Activated CD4-positive, CD25-positive, alpha-beta regulatory T cell treated with anti-CD3 and anti-CD28 coated beads, Interleukin-2, amount 50 U/mL, for 16 hours (primary cell): ENCODE measurements at regions not wholly inside any gene's neighbourhood (a gene's known extent, or its start where the extent isn't known, plus 50 kb on each side); places are given as distances from the start of the nearest gene placed in this dataset.

Experiments used
- DNase-seq: peaks from one replicate; pipeline ENCODE4 v3.0.0-alpha.2; 2020; ENCODE audit warnings: low read depth, low spot score

- DNase-seq, result no peak
Observed at GRCh38 chr1:88284666-88285366, 399.3 kb upstream of the PKN2 start.

GRCh38 chr1:88286716-88287115 lies 397.4 kb upstream of the PKN2 start:
- DNase-seq, result no peak

- no peak for DNase-seq
Observed at GRCh38 chr1:88288571-88288970, 395.5 kb upstream of the PKN2 start.

- DNase-seq, result no peak
Observed at GRCh38 chr1:88289401-88290102, 394.5 kb upstream of the PKN2 start.

GRCh38 chr1:88291611-88292354 lies 392.3 kb upstream of the PKN2 start:
- no peak for DNase-seq

GRCh38 chr1:88293691-88294190 lies 390.3 kb upstream of the PKN2 start:
- no peak for DNase-seq

GRCh38 chr1:88296227-88296626 lies 387.8 kb upstream of the PKN2 start:
- DNase-seq, result no peak

GRCh38 chr1:88296642-88297041 lies 387.4 kb upstream of the PKN2 start:
- DNase-seq, result no peak

GRCh38 chr1:88298506-88298905 lies 385.6 kb upstream of the PKN2 start:
- DNase-seq, result no peak

- no peak for DNase-seq
Observed at GRCh38 chr1:88300752-88301263, 383.3 kb upstream of the PKN2 start.

- DNase-seq, result no peak
Observed at GRCh38 chr1:88302843-88303486, 381.1 kb upstream of the PKN2 start.

- DNase-seq, result no peak
Observed at GRCh38 chr1:88311265-88311664, 372.8 kb upstream of the PKN2 start.

GRCh38 chr1:88311907-88312306 lies 372.2 kb upstream of the PKN2 start:
- no peak for DNase-seq

- no peak for DNase-seq
Observed at GRCh38 chr1:88317396-88317795, 366.7 kb upstream of the PKN2 start.

- DNase-seq, result no peak
Observed at GRCh38 chr1:88318740-88319139, 365.3 kb upstream of the PKN2 start.

GRCh38 chr1:88320291-88320690 lies 363.8 kb upstream of the PKN2 start:
- no peak for DNase-seq

- DNase-seq, result no peak
Observed at GRCh38 chr1:88321706-88322105, 362.4 kb upstream of the PKN2 start.

GRCh38 chr1:88324899-88325298 lies 359.2 kb upstream of the PKN2 start:
- DNase-seq, result no peak

GRCh38 chr1:88327391-88328267 lies 356.4 kb upstream of the PKN2 start:
- no peak for DNase-seq

GRCh38 chr1:88330201-88330600 lies 353.9 kb upstream of the PKN2 start:
- no peak for DNase-seq
